ENCODE measurements at regions not wholly inside any gene's neighbourhood (a gene's known extent, or its start where the extent isn't known, plus 50 kb on each side); places are given as distances from the start of the nearest gene placed in this dataset.

- H3K4me3 ChIP-seq (ENCODE audit: low read depth in 1 of 5, low read length in 5 of 5), result no peak overlapping the region
- no peaks in the 10 kb centered on the region for H3K9me3 ChIP-seq (ENCODE audit: control insufficient read depth in 5 of 5, low read length in 5 of 5)
- H3K4me1 ChIP-seq (ENCODE audit: control insufficient read depth in 5 of 5, insufficient read depth in 5 of 5, low read length in 5 of 5), result peaks cover 0 to 11% (median 0%) of the 10 kb centered on the region in 5 donors
- no peak overlapping the region for H3K27ac ChIP-seq (ENCODE audit: low read depth, low read length)
- H3K36me3 ChIP-seq (ENCODE audit: control insufficient read depth in 5 of 5, insufficient read depth in 5 of 5, low read length in 5 of 5), result no peaks in the 10 kb centered on the region
- H3K27me3 ChIP-seq (ENCODE audit: control insufficient read depth in 5 of 5, insufficient read depth in 4 of 5, low read length in 5 of 5), result no peaks in the 10 kb centered on the region
- no peak overlapping the region for H3K9ac ChIP-seq (ENCODE audit: low read length in 5 of 5)
Observed at GRCh38 chr6:167526465-167527368, 201.8 kb downstream of the TTLL2 start.

- H3K27me3 ChIP-seq (ENCODE audit: control insufficient read depth in 5 of 5, insufficient read depth in 4 of 5, low read length in 5 of 5), result peaks cover 0 to 3% (median 0%) of the 10 kb centered on the region in 5 donors
Observed at GRCh38 chr6:167528239-167528638, 203.4 kb downstream of the TTLL2 start.

GRCh38 chr6:167528976-167529375 is 204.1 kb downstream of the TTLL2 start:
- H3K9ac ChIP-seq (ENCODE audit: low read length in 5 of 5), result no peak overlapping the region
- H3K9me3 ChIP-seq (ENCODE audit: control insufficient read depth in 5 of 5, low read length in 5 of 5), result no peaks in the 10 kb centered on the region
- H3K27me3 ChIP-seq (ENCODE audit: control insufficient read depth in 5 of 5, insufficient read depth in 4 of 5, low read length in 5 of 5), result peaks cover 0 to 3% (median 0%) of the 10 kb centered on the region in 5 donors
- H3K27ac ChIP-seq (ENCODE audit: low read depth, low read length), result no peak overlapping the region
- no peaks in the 10 kb centered on the region for H3K36me3 ChIP-seq (ENCODE audit: control insufficient read depth in 5 of 5, insufficient read depth in 5 of 5, low read length in 5 of 5)
- peaks cover 0 to 8% (median 0%) of the 10 kb centered on the region in 5 donors for H3K4me1 ChIP-seq (ENCODE audit: control insufficient read depth in 5 of 5, insufficient read depth in 5 of 5, low read length in 5 of 5)
- H3K4me3 ChIP-seq (ENCODE audit: low read depth in 1 of 5, low read length in 5 of 5), result no peak overlapping the region

More at GRCh38 chr6:167528239-167528638, 203.4 kb downstream of the TTLL2 start:
- H3K27ac ChIP-seq (ENCODE audit: low read depth, low read length), result no peak overlapping the region
- H3K9me3 ChIP-seq (ENCODE audit: control insufficient read depth in 5 of 5, low read length in 5 of 5), result no peaks in the 10 kb centered on the region
- no peak overlapping the region for H3K4me3 ChIP-seq (ENCODE audit: low read depth in 1 of 5, low read length in 5 of 5)
- H3K9ac ChIP-seq (ENCODE audit: low read length in 5 of 5), result no peak overlapping the region
- H3K4me1 ChIP-seq (ENCODE audit: control insufficient read depth in 5 of 5, insufficient read depth in 5 of 5, low read length in 5 of 5), result peaks cover 0 to 11% (median 0%) of the 10 kb centered on the region in 5 donors
- no peaks in the 10 kb centered on the region for H3K36me3 ChIP-seq (ENCODE audit: control insufficient read depth in 5 of 5, insufficient read depth in 5 of 5, low read length in 5 of 5)

GRCh38 chr6:167529444-167530335 is 204.8 kb downstream of the TTLL2 start:
- Histone ChIP-seq H3K27me3 (ENCODE audit: control insufficient read depth in 5 of 5, insufficient read depth in 4 of 5, low read length in 5 of 5) (peaks cover 0 to 3% (median 0%) of the 10 kb centered on the region in 5 donors), H3K36me3 (ENCODE audit: control insufficient read depth in 5 of 5, insufficient read depth in 5 of 5, low read length in 5 of 5) (no peaks in the 10 kb centered on the region), H3K9me3 (ENCODE audit: control insufficient read depth in 5 of 5, low read length in 5 of 5) (no peaks in the 10 kb centered on the region), H3K4me1 (ENCODE audit: control insufficient read depth in 5 of 5, insufficient read depth in 5 of 5, low read length in 5 of 5) (peaks cover 0 to 2% (median 0%) of the 10 kb centered on the region in 5 donors), H3K9ac (ENCODE audit: low read length in 5 of 5) (no peak overlapping the region), H3K4me3 (ENCODE audit: low read depth in 1 of 5, low read length in 5 of 5) (no peak overlapping the region), H3K27ac (ENCODE audit: low read depth, low read length) (no peak overlapping the region)

GRCh38 chr6:167530951-167531350 is 206.1 kb downstream of the TTLL2 start:
- H3K27me3 ChIP-seq (ENCODE audit: control insufficient read depth in 5 of 5, insufficient read depth in 4 of 5, low read length in 5 of 5), result peaks cover 0 to 3% (median 0%) of the 10 kb centered on the region in 5 donors
- no peak overlapping the region for H3K9ac ChIP-seq (ENCODE audit: low read length in 5 of 5)
- no peak overlapping the region for H3K27ac ChIP-seq (ENCODE audit: low read depth, low read length)
- peaks cover 0 to 2% (median 0%) of the 10 kb centered on the region in 5 donors for H3K4me1 ChIP-seq (ENCODE audit: control insufficient read depth in 5 of 5, insufficient read depth in 5 of 5, low read length in 5 of 5)
- no peaks in the 10 kb centered on the region for H3K36me3 ChIP-seq (ENCODE audit: control insufficient read depth in 5 of 5, insufficient read depth in 5 of 5, low read length in 5 of 5)
- H3K4me3 ChIP-seq (ENCODE audit: low read depth in 1 of 5, low read length in 5 of 5), result no peak overlapping the region
- H3K9me3 ChIP-seq (ENCODE audit: control insufficient read depth in 5 of 5, low read length in 5 of 5), result peaks cover 0 to 2% (median 0%) of the 10 kb centered on the region in 5 donors

GRCh38 chr6:167532410-167533288 is 207.8 kb downstream of the TTLL2 start:
- Histone ChIP-seq H3K4me1 (ENCODE audit: control insufficient read depth in 5 of 5, insufficient read depth in 5 of 5, low read length in 5 of 5) (no peaks in the 10 kb centered on the region), H3K9me3 (ENCODE audit: control insufficient read depth in 5 of 5, low read length in 5 of 5) (peaks cover 0 to 2% (median 0%) of the 10 kb centered on the region in 5 donors), H3K27ac (ENCODE audit: low read depth, low read length) (no peak overlapping the region), H3K36me3 (ENCODE audit: control insufficient read depth in 5 of 5, insufficient read depth in 5 of 5, low read length in 5 of 5) (no peaks in the 10 kb centered on the region), H3K27me3 (ENCODE audit: control insufficient read depth in 5 of 5, insufficient read depth in 4 of 5, low read length in 5 of 5) (peaks cover 0 to 3% (median 0%) of the 10 kb centered on the region in 5 donors), H3K9ac (ENCODE audit: low read length in 5 of 5) (no peak overlapping the region), H3K4me3 (ENCODE audit: low read depth in 1 of 5, low read length in 5 of 5) (no peak overlapping the region)

- Histone ChIP-seq H3K27me3 (ENCODE audit: control insufficient read depth in 5 of 5, insufficient read depth in 4 of 5, low read length in 5 of 5) (peaks cover 0 to 3% (median 0%) of the 10 kb centered on the region in 5 donors), H3K36me3 (ENCODE audit: control insufficient read depth in 5 of 5, insufficient read depth in 5 of 5, low read length in 5 of 5) (no peaks in the 10 kb centered on the region), H3K4me1 (ENCODE audit: control insufficient read depth in 5 of 5, insufficient read depth in 5 of 5, low read length in 5 of 5) (no peaks in the 10 kb centered on the region), H3K9ac (ENCODE audit: low read length in 5 of 5) (no peak overlapping the region), H3K4me3 (ENCODE audit: low read depth in 1 of 5, low read length in 5 of 5) (no peak overlapping the region), H3K27ac (ENCODE audit: low read depth, low read length) (no peak overlapping the region), H3K9me3 (ENCODE audit: control insufficient read depth in 5 of 5, low read length in 5 of 5) (peaks cover 0 to 2% (median 0%) of the 10 kb centered on the region in 5 donors)
Observed at GRCh38 chr6:167533851-167534250, 209.0 kb downstream of the TTLL2 start.

- no peak overlapping the region for H3K27ac ChIP-seq (ENCODE audit: low read depth, low read length)
- peaks cover 0 to 1% (median 0%) of the 10 kb centered on the region in 5 donors for H3K27me3 ChIP-seq (ENCODE audit: control insufficient read depth in 5 of 5, insufficient read depth in 4 of 5, low read length in 5 of 5)
- H3K9ac ChIP-seq (ENCODE audit: low read length in 5 of 5), result no peak overlapping the region
- H3K36me3 ChIP-seq (ENCODE audit: control insufficient read depth in 5 of 5, insufficient read depth in 5 of 5, low read length in 5 of 5), result no peaks in the 10 kb centered on the region
- peaks cover 0 to 5% (median 0%) of the 10 kb centered on the region in 5 donors for H3K9me3 ChIP-seq (ENCODE audit: control insufficient read depth in 5 of 5, low read length in 5 of 5)
- H3K4me3 ChIP-seq (ENCODE audit: low read depth in 1 of 5, low read length in 5 of 5), result no peak overlapping the region
- no peaks in the 10 kb centered on the region for H3K4me1 ChIP-seq (ENCODE audit: control insufficient read depth in 5 of 5, insufficient read depth in 5 of 5, low read length in 5 of 5)
Observed at GRCh38 chr6:167537816-167538215, 212.9 kb downstream of the TTLL2 start.

- Histone ChIP-seq H3K36me3 (ENCODE audit: control insufficient read depth in 5 of 5, insufficient read depth in 5 of 5, low read length in 5 of 5) (no peaks in the 10 kb centered on the region), H3K4me1 (ENCODE audit: control insufficient read depth in 5 of 5, insufficient read depth in 5 of 5, low read length in 5 of 5) (peaks cover 4 to 6% (median 6%) of the 10 kb centered on the region in 5 donors), H3K27me3 (ENCODE audit: control insufficient read depth in 5 of 5, insufficient read depth in 4 of 5, low read length in 5 of 5) (no peaks in the 10 kb centered on the region), H3K27ac (ENCODE audit: low read depth, low read length) (no peak overlapping the region), H3K9ac (ENCODE audit: low read length in 5 of 5) (no peak overlapping the region), H3K4me3 (ENCODE audit: low read depth in 1 of 5, low read length in 5 of 5) (no peak overlapping the region), H3K9me3 (ENCODE audit: control insufficient read depth in 5 of 5, low read length in 5 of 5) (peaks cover 0 to 5% (median 0%) of the 10 kb centered on the region in 5 donors)
Observed at GRCh38 chr6:167538746-167539145, 213.9 kb downstream of the TTLL2 start.
